ENCODE measurements at regions not wholly inside any gene's neighbourhood (a gene's known extent, or its start where the extent isn't known, plus 50 kb on each side); places are given as distances from the start of the nearest gene placed in this dataset.

DNA sequence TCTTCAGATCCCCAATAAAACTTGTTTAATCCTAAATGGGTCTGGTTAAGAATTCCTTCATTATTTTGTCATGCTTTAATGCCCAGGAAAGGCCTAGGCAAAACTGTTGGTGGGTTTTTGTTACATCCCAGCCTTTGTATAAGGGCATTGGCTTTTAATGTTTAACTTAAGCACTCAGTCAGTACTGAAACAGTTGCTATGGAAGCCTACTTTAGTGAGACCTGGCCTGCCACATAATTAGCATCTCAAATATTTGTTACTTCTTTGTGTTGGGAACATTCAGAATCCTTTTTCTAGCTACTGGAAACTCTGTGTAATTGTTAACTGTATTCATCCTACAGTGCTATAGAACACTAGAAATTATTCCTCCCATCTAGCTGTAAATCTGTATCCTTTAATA, 369.6 kb upstream of the ATP10A start:
- Histone ChIP-seq H3K4me1 (ENCODE audit: control insufficient read depth in 1 of 2, insufficient read depth in 2 of 2, low read length in 2 of 2) (no peaks in the 10 kb centered on the region), H3K9me2 (ENCODE audit: insufficient read depth) (no peaks in the 10 kb centered on the region), H3K36me3 (ENCODE audit: control insufficient read depth in 1 of 2, insufficient read depth in 2 of 2, low read length in 2 of 2) (no peaks in the 10 kb centered on the region), H4K20me1 (ENCODE audit: insufficient read depth) (no peaks in the 10 kb centered on the region), H3K27ac (ENCODE audit: low read depth, low read length) (no peak overlapping the region), H3K4me2 (ENCODE audit: low read length) (no peak overlapping the region), H3K79me2 (ENCODE audit: insufficient read depth, low read length) (no peaks in the 10 kb centered on the region), H3K27me3 (ENCODE audit: insufficient read depth, low read length) (no peaks in the 10 kb centered on the region), H3K9me3 (ENCODE audit: control insufficient read depth in 1 of 2, insufficient read depth in 1 of 2, low read depth in 1 of 2, low read length in 2 of 2) (peaks cover 9 to 25% of the 10 kb centered on the region in 2 experiments; a peak in 2 of 4 replicates), H2AFZ (ENCODE audit: low read depth, low read length, poor library complexity, severe bottlenecking) (no peak overlapping the region), H3K4me3 (replicated peaks in 1 of 2; ENCODE audit: low read depth in 1 of 2, low read length in 2 of 2) (no peak overlapping the region), H3K9ac (ENCODE audit: low read length) (no peak overlapping the region)
- POLR2A ChIA-PET: no interaction called here
- RAD21 ChIA-PET (ENCODE audit: low non-redundant PET in 1 of 2, low total read pairs in 2 of 2, uncharacterized antibody in 2 of 2, unreplicated experiment in 2 of 2): no interaction called here
- no TSS peak for BruUV-seq (replicated peaks)
- TF ChIP-seq EZH2 (IDR thresholded peaks at IDR 0.05): no peak
- TF ChIP-seq, protein P1, sequence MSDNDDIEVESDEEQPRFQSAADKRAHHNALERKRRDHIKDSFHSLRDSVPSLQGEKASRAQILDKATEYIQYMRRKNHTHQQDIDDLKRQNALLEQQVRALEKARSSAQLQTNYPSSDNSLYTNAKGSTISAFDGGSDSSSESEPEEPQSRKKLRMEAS (IDR thresholded peaks at IDR 0.05): no peak
- TF ChIP-seq YY1 (IDR thresholded peaks at IDR 0.05; ENCODE audit: extremely low read depth, insufficient replicate concordance, low read depth, low read length): no peak
- TF ChIP-seq ZNF274 (IDR thresholded peaks at IDR 0.05; ENCODE audit: low read depth, low read length): no peak
- CTCF ChIA-PET: no interaction called here
- DNase-seq (ENCODE audit: low read depth, low spot score) (no peak), ATAC-seq (no peak)
- intact Hi-C loops (cut with micrococcal nuclease): no loop called here

DNA sequence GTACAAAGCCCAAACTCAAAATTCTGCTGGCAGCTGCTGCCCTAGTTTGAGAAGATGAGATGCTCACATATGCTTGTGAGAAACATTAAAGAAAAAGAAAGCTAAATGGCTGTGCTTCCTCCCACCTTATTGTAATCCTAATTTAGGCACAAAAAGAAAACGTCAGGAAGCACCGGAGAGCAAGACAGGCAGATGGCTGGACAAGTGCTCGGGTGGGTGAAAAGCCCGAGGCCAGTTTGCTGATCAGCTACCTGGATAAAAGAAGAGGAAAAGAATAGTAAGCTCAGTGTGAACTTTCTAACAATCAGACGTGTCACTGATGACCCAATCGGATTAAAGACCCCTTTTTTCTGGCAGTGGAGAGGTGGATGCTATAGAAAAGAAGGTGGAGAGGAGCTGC, 368.0 kb upstream of the ATP10A start:
- no TSS peak for BruUV-seq (replicated peaks)
- POLR2A ChIA-PET: no interaction called here
- CTCF ChIA-PET: no interaction called here

More for the DNA sequence above, 368.0 kb upstream of the ATP10A start:
- no peak overlapping the region for H3K9ac ChIP-seq (ENCODE audit: low read length)
- no peaks in the 10 kb centered on the region for H3K27me3 ChIP-seq (ENCODE audit: insufficient read depth, low read length)
- H3K9me3 ChIP-seq (ENCODE audit: control insufficient read depth in 1 of 2, insufficient read depth in 1 of 2, low read depth in 1 of 2, low read length in 2 of 2): peaks cover 9 to 29% of the 10 kb centered on the region in 2 experiments; a peak in 2 of 4 replicates
- H3K4me1 ChIP-seq (ENCODE audit: control insufficient read depth in 1 of 2, insufficient read depth in 2 of 2, low read length in 2 of 2): no peaks in the 10 kb centered on the region
- no peaks in the 10 kb centered on the region for H3K9me2 ChIP-seq (ENCODE audit: insufficient read depth)
- no peak for TF ChIP-seq RAD21 (IDR thresholded peaks at IDR 0.05; ENCODE audit: low read depth)
- no peak for TF ChIP-seq CTCF (IDR thresholded peaks at IDR 0.05 in 2 of 3, conservative IDR thresholded peaks at IDR 0.05 in 1 of 3; ENCODE audit: borderline replicate concordance in 1 of 3, insufficient read depth in 1 of 3, low read depth in 2 of 3, low read length in 2 of 3)
- TF ChIP-seq POLR2A (IDR thresholded peaks at IDR 0.05; ENCODE audit: borderline replicate concordance, extremely low read depth, insufficient read depth, insufficient read length): no peak
- no peak for TF ChIP-seq EZH2phosphoT487 (IDR thresholded peaks at IDR 0.05; ENCODE audit: borderline replicate concordance)
- no peak for TF ChIP-seq SRF (IDR thresholded peaks at IDR 0.05; ENCODE audit: low read depth)
- TF ChIP-seq SIN3A (IDR thresholded peaks at IDR 0.05; ENCODE audit: low read depth): no peak
- no peak for TF ChIP-seq EGR1 (IDR thresholded peaks at IDR 0.05; ENCODE audit: low read depth)
- no peak for TF ChIP-seq ZBTB33 (IDR thresholded peaks at IDR 0.05; ENCODE audit: extremely low read depth, insufficient replicate concordance, low read length)
- TF ChIP-seq CBX3 (IDR thresholded peaks at IDR 0.05; ENCODE audit: low read depth): no peak
- no peak for TF ChIP-seq TCF7L2 (IDR thresholded peaks at IDR 0.05; ENCODE audit: borderline replicate concordance, extremely low read depth, insufficient read depth, insufficient read length)
- TF ChIP-seq, protein P1 (IDR thresholded peaks at IDR 0.05): no peak
- no peak for TF ChIP-seq ELF1 (IDR thresholded peaks at IDR 0.05; ENCODE audit: borderline replicate concordance, low read depth)
- no peak for TF ChIP-seq ZNF274 (IDR thresholded peaks at IDR 0.05; ENCODE audit: low read depth, low read length)
- TF ChIP-seq EZH2 (IDR thresholded peaks at IDR 0.05): no peak
- no peaks in the 10 kb centered on the region for H4K20me1 ChIP-seq (ENCODE audit: insufficient read depth)
- DNase-seq (ENCODE audit: low read depth, low spot score) (no peak), ATAC-seq (no peak)
- no peak overlapping the region for H3K4me3 ChIP-seq (replicated peaks in 1 of 2; ENCODE audit: low read depth in 1 of 2, low read length in 2 of 2)
- intact Hi-C loops (cut with micrococcal nuclease): no loop called here
- RAD21 ChIA-PET (ENCODE audit: low non-redundant PET in 1 of 2, low total read pairs in 2 of 2, uncharacterized antibody in 2 of 2, unreplicated experiment in 2 of 2): no interaction called here
- no peaks in the 10 kb centered on the region for H3K79me2 ChIP-seq (ENCODE audit: insufficient read depth, low read length)
- H3K27ac ChIP-seq (ENCODE audit: low read depth, low read length): no peak overlapping the region
- H2AFZ ChIP-seq (ENCODE audit: low read depth, low read length, poor library complexity, severe bottlenecking): no peak overlapping the region
- no peak overlapping the region for H3K4me2 ChIP-seq (ENCODE audit: low read length)
- H3K36me3 ChIP-seq (ENCODE audit: control insufficient read depth in 1 of 2, insufficient read depth in 2 of 2, low read length in 2 of 2): no peaks in the 10 kb centered on the region
